Epithelial cell of proximal tubule (primary cell): ENCODE measurements at regions not wholly inside any gene's neighbourhood (a gene's known extent, or its start where the extent isn't known, plus 50 kb on each side); places are given as distances from the start of the nearest gene placed in this dataset.

Experiments
- DNase-seq: peaks from one replicate; pipeline ENCODE4 v3.0.0-alpha.2; 2011; ENCODE audit warnings: low read depth
- H3K4me3 ChIP-seq: 2 replicates; pipeline ENCODE4 v1.5.1; 2011; ENCODE audit warnings: low read depth, mild to moderate bottlenecking, low read length
- CTCF ChIP-seq: conservative IDR thresholded peaks from 2 replicates; pipeline ENCODE4 v1.5.1; 2012; ENCODE audit warnings: low read depth, mild to moderate bottlenecking, low read length

GRCh38 chr22:27610863-27611786 is 190.4 kb downstream of the MN1 start:
- no peak overlapping the region for H3K4me3 ChIP-seq
- TF ChIP-seq CTCF = no peak
- no peak for DNase-seq

- no peak for DNase-seq
- TF ChIP-seq CTCF = no peak
- no peak overlapping the region for H3K4me3 ChIP-seq
Observed at GRCh38 chr22:27612115-27612514, 189.4 kb downstream of the MN1 start.

- no peak for TF ChIP-seq CTCF
- no peak overlapping the region for H3K4me3 ChIP-seq
- no peak for DNase-seq
Observed at GRCh38 chr22:27613099-27614005, 188.2 kb downstream of the MN1 start.

GRCh38 chr22:27614006-27614649 is 187.4 kb downstream of the MN1 start:
- no peak for DNase-seq
- H3K4me3 ChIP-seq = no peak overlapping the region
- TF ChIP-seq CTCF = no peak

- H3K4me3 ChIP-seq = no peak overlapping the region
- TF ChIP-seq CTCF = no peak
- no peak for DNase-seq
Observed at GRCh38 chr22:27614650-27615007, 186.9 kb downstream of the MN1 start.

- no peak for TF ChIP-seq CTCF
- no peak for DNase-seq
Observed at GRCh38 chr22:27615408-27615807, 186.1 kb downstream of the MN1 start.

More at GRCh38 chr22:27615408-27615807, 186.1 kb downstream of the MN1 start:
- H3K4me3 ChIP-seq = no peak overlapping the region
